Activated CD4-positive, alpha-beta T cell treated with anti-CD3 and anti-CD28 coated beads, Interleukin-2, amount 50 U/mL, for 1 hour (primary cell): ENCODE measurements at regions not wholly inside any gene's neighbourhood (a gene's known extent, or its start where the extent isn't known, plus 50 kb on each side); places are given as distances from the start of the nearest gene placed in this dataset.
"Not testable (repeated sequence)": the region's sequence is repeated elsewhere in the genome, so short reads cannot be mapped to it uniquely, and the experiment has no call there.

Source experiments
- DNase-seq: peaks from one replicate; pipeline ENCODE4 v3.0.0-alpha.2; 2020

GRCh38 chr15:57767481-57767880 is 61.0 kb downstream of the POLR2M start:
- DNase-seq: no peak

- DNase-seq: no peak
Measured at GRCh38 chr15:57769266-57769665, 62.8 kb downstream of the POLR2M start.

- DNase-seq: no peak
Measured at GRCh38 chr15:57770495-57770894, 64.0 kb downstream of the POLR2M start.

- DNase-seq: no peak
Measured at GRCh38 chr15:57772223-57772957, 65.9 kb downstream of the POLR2M start.

- no peak for DNase-seq
Measured at GRCh38 chr15:57773051-57773450, 66.5 kb downstream of the POLR2M start.

GRCh38 chr15:57777003-57777402 is 70.5 kb downstream of the POLR2M start:
- no peak for DNase-seq

GRCh38 chr15:57780471-57780870 is 74.0 kb downstream of the POLR2M start:
- no peak for DNase-seq

- DNase-seq: no peak
Measured at GRCh38 chr15:57782731-57783130, 76.2 kb downstream of the POLR2M start.

GRCh38 chr15:57784081-57784511 is 77.6 kb downstream of the POLR2M start:
- DNase-seq: no peak

GRCh38 chr15:57785039-57785438 is 78.5 kb downstream of the POLR2M start:
- DNase-seq: no peak

GRCh38 chr15:57785959-57786358 is 79.4 kb downstream of the POLR2M start:
- DNase-seq: no peak

- no peak for DNase-seq
Measured at GRCh38 chr15:57789225-57789624, 82.7 kb downstream of the POLR2M start.

- no peak for DNase-seq
Measured at GRCh38 chr15:57792724-57793449, 86.4 kb downstream of the POLR2M start.

- no peak for DNase-seq
Measured at GRCh38 chr15:57795261-57795660, 88.7 kb downstream of the POLR2M start.

- DNase-seq: no peak
Measured at GRCh38 chr15:57796146-57796545, 89.6 kb downstream of the POLR2M start.

- no peak for DNase-seq
Measured at GRCh38 chr15:57797110-57797509, 90.6 kb downstream of the POLR2M start.

GRCh38 chr15:57797568-57798267 is 91.2 kb downstream of the POLR2M start:
- no peak for DNase-seq

- no peak for DNase-seq
Measured at GRCh38 chr15:57806003-57806402, 99.5 kb downstream of the POLR2M start.

GRCh38 chr15:57809285-57809684 is 102.8 kb downstream of the POLR2M start:
- not testable (repeated sequence) for DNase-seq

- no peak for DNase-seq
Measured at GRCh38 chr15:57816599-57816998, 110.1 kb downstream of the POLR2M start.

GRCh38 chr15:57819646-57820045 is 113.1 kb downstream of the POLR2M start:
- DNase-seq: no peak

GRCh38 chr15:57820119-57820518 is 113.6 kb downstream of the POLR2M start:
- DNase-seq: no peak

- DNase-seq: no peak
Measured at GRCh38 chr15:57821826-57822225, 115.3 kb downstream of the POLR2M start.
